Neural cell (in vitro differentiated cells): ENCODE measurements at regions not wholly inside any gene's neighbourhood (a gene's known extent, or its start where the extent isn't known, plus 50 kb on each side); places are given as distances from the start of the nearest gene placed in this dataset.

Experiments
- CTCF ChIP-seq: fragments of 450-650 bp; IDR thresholded peaks from 2 replicates; pipeline ENCODE4 v1.5.1; 2014; ENCODE audit warnings: antibody characterized with exemption, mild to moderate bottlenecking, moderate library complexity; ENCODE audit not compliant: poor library complexity, severe bottlenecking
- EP300 ChIP-seq: fragments of 450-650 bp; conservative IDR thresholded peaks from 2 replicates; pipeline ENCODE4 v1.6.1; 2014; ENCODE audit warnings: antibody characterized with exemption, mild to moderate bottlenecking, moderate library complexity; ENCODE audit not compliant: poor library complexity, severe bottlenecking
- EZH2 ChIP-seq: fragments of 200-600, 300-800 bp; shearing (Covaris generic), sonication (generic); IDR thresholded peaks from 2 replicates; pipeline ENCODE4 v1.6.1; 2014; ENCODE audit warnings: antibody characterized with exemption, low read length, borderline replicate concordance, mild to moderate bottlenecking; ENCODE audit not compliant: insufficient read depth, poor library complexity, severe bottlenecking
- MXI1 ChIP-seq: fragments of 450-650 bp; conservative IDR thresholded peaks from 2 replicates; pipeline ENCODE4 v1.6.1; 2014; ENCODE audit warnings: antibody characterized with exemption, mild to moderate bottlenecking; ENCODE audit not compliant: poor library complexity, severe bottlenecking
- POLR2AphosphoS5 ChIP-seq: IDR thresholded peaks from 2 replicates; pipeline ENCODE4 v1.6.1; 2012

- TF ChIP-seq POLR2AphosphoS5, result no peak
- no peak for TF ChIP-seq CTCF
- no peak for TF ChIP-seq EZH2
- TF ChIP-seq MXI1, result no peak
- no peak for TF ChIP-seq EP300
Observed at GRCh38 chr4:158005021-158005420, 167.8 kb downstream of the GASK1B start.
